Fibroblast of skin of scalp (primary cell): ENCODE measurements at regions not wholly inside any gene's neighbourhood (a gene's known extent, or its start where the extent isn't known, plus 50 kb on each side); places are given as distances from the start of the nearest gene placed in this dataset.
A peak's percentile ranks its signal among the peaks of the same experiment; 100 is the strongest.

Experiments
- DNase-seq: peaks from one replicate; pipeline ENCODE4 v3.0.0-alpha.2; 2013

GRCh38 chr12:85688837-85689236 lies 147.4 kb downstream of the RASSF9 start:
- peak; percentile 3 for DNase-seq

- DNase-seq: no peak
Measured at GRCh38 chr12:85690146-85690545, 146.1 kb downstream of the RASSF9 start.

GRCh38 chr12:85693093-85693665 lies 143.0 kb downstream of the RASSF9 start:
- DNase-seq: no peak

- no peak for DNase-seq
Measured at GRCh38 chr12:85695097-85695715, 141.0 kb downstream of the RASSF9 start.

- DNase-seq: no peak
Measured at GRCh38 chr12:85697003-85697402, 139.2 kb downstream of the RASSF9 start.

- DNase-seq: no peak
Measured at GRCh38 chr12:85698937-85699336, 137.3 kb downstream of the RASSF9 start.

- DNase-seq: no peak
Measured at GRCh38 chr12:85708775-85709174, 127.4 kb downstream of the RASSF9 start.

GRCh38 chr12:85711735-85712390 lies 124.3 kb downstream of the RASSF9 start:
- no peak for DNase-seq

- peak; percentile 4 for DNase-seq
Measured at GRCh38 chr12:85713373-85713772, 122.8 kb downstream of the RASSF9 start.

- DNase-seq: no peak
Measured at GRCh38 chr12:85714425-85714824, 121.8 kb downstream of the RASSF9 start.

- DNase-seq: no peak
Measured at GRCh38 chr12:85720308-85721033, 115.7 kb downstream of the RASSF9 start.

GRCh38 chr12:85725991-85726390 lies 110.2 kb downstream of the RASSF9 start:
- peak; percentile 48 for DNase-seq

- DNase-seq: peak; percentile 35
Measured at GRCh38 chr12:85733221-85733840, 102.9 kb downstream of the RASSF9 start.

- DNase-seq: peak; percentile 47
Measured at GRCh38 chr12:85733984-85734383, 102.2 kb downstream of the RASSF9 start.

GRCh38 chr12:85740186-85740585 lies 96.0 kb downstream of the RASSF9 start:
- peak; percentile 32 for DNase-seq

- DNase-seq: peak; percentile 21
Measured at GRCh38 chr12:85741046-85741445, 95.2 kb downstream of the RASSF9 start.

- DNase-seq: no peak
Measured at GRCh38 chr12:85747941-85748495, 88.2 kb downstream of the RASSF9 start.
